ENCODE measurements at regions not wholly inside any gene's neighbourhood (a gene's known extent, or its start where the extent isn't known, plus 50 kb on each side); places are given as distances from the start of the nearest gene placed in this dataset.
"Not testable (repeated sequence)": the region's sequence is repeated elsewhere in the genome, so short reads cannot be mapped to it uniquely, and the experiment has no call there.

DNA sequence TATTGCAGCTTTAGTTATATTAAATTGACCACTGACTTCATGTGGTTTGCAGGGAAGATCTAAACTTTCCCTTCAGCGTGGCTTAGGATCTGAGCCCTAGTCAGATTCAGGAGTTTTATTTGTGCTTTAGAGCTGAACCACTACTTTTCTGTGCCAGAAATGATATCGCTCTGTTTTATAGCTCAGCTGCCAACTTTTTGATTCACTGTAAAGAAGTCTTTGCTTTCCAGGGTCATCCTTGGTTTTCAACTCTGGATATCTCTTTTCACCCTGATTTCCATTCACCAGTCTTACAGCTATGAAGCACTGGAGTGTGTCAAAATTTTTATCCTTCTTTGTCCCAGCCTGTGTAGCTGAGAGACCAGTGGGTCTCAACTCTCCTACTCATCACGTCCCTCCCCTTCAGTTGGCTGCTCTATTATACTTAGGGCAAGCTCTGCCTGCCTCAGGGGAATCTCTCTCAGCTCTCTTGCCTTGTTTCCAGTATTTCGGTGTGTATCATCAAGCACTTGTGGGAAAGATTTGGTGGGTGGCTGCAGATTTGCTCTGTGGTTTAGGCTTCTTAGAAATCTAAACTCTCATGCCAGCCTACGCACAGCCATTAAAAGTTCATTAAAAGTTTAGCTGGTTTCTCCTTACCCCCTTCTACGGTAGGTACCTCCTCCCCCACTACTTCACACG, 425.5 kb downstream of the TENT5A start:
- DNase-seq, result no peak

DNA sequence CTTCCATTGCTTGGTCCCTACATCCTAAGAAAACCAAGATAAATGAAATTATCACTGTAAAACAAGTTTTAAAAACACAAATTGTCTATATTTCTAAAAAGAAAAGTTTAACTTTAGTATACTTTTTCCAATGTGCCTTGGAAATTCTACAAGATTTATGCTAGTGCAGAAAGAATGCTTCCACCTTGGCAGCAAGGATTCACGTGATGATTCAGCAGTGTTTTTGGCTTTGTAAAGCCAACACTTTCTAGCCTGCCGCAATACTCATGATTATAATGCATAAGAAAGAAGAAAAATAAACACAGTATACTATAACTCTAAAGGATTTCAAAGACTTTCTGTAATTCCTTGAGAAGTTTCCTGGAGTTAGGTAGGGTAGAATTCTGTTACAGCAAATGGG, 442.7 kb downstream of the TENT5A start:
- DNase-seq, result no peak

- DNase-seq, result no peak
Measured at GRCh38 chr6:81308577-81309279, 443.8 kb downstream of the TENT5A start.

GRCh38 chr6:81307651-81308214, 444.7 kb downstream of the TENT5A start:
- DNase-seq, result no peak

DNA sequence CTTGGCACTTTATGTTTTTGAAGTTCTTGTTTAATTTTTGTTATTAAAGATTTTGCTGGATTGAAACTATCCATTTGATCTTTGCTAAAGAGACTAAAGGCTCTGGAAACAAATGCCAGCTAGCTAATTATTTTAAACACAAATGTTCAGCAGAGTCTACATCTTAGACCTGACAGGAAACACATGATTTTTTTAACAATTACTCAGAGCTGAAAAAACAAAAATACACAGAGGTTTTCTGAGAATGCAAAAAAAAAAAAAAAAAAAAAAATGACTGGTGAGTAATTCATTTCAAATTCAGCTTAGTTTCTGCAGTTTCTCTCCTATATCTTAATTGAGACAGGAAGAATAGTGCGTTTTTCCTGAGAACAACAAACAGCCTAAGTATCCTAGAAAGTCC, 448.0 kb downstream of the TENT5A start:
- no peak for DNase-seq

DNA sequence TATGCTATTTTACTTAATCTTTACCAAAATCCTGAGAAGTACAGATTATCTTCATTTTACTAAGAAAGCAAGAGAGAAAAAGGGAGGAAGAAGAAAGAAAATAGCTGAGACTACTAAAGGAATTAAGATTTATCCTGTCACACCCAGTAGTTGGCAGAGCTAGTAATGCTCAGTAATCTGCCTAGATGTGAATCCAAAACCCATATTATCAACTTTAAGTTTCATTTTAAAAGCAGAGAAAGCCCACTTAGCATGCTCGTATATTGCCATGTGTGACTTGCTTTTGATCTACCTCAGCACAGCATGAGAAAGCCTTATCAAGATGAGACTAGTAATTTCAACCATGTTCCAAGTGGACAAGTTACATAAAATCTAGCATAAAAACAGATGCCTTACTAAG, 451.5 kb downstream of the TENT5A start:
- DNase-seq, result no peak

DNA sequence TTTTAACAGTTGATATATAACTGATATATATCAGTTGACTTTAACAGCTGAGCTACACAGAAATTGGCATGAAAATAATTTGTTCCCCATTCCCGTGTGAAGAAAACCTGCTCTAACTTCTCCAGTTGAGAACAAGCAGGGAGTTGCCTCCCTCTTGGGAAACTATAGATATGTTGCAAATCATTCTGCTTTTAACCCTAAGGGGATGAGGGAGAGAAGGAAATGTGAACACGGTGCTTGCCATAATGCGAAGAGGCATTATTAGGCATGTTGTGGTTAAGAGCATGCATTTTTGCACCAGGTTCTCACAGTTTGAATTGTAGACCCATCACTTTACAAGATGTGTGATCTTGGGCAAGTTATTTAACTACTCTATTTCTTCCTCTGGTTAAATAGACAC, 453.7 kb downstream of the TENT5A start:
- no peak for DNase-seq

DNA sequence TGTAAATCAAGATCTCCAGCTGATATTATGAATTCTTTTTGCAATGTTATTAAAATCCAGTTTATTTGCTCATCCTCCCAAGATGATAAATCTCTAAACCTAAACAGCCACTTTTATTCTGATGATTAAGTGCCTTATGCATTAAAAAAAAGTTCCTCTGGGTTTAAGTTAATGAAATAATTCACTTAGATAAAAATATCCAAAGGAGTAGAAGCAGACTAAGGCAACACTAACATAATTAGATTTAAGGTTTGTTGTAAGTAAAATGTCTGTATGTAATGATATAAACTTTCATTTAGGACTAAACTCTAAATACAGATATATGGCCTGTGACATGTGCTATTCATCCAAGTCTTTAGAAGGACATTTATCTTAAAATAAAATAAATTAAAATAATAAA, 457.2 kb downstream of the TENT5A start:
- no peak for DNase-seq

DNA sequence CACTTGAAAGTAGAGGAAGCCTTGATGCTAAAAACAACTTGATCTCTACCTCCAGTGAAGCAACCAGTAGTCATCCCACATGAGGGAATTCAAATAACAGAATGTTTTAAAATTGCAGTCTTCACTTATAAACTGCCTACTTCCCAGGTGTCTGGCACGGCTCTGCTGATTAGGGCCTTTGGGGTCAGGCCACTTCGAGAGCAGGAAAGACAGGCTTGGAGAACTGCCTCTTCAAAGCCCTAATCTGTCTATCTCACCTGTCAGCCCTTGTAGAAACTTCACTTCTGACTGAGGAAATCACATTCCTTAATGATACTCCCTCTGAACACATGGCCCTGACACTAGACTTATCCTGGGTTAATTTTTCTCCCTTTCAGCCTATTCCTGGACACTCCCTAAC, 458.6 kb downstream of the TENT5A start:
- DNase-seq, result no peak

GRCh38 chr6:81289229-81289628, 463.3 kb downstream of the TENT5A start:
- DNase-seq, result no peak

- no peak for DNase-seq
Measured at GRCh38 chr6:81265106-81265505, 487.4 kb downstream of the TENT5A start.

- no peak for DNase-seq
Measured at GRCh38 chr6:81263531-81264168, 488.8 kb downstream of the TENT5A start.

DNA sequence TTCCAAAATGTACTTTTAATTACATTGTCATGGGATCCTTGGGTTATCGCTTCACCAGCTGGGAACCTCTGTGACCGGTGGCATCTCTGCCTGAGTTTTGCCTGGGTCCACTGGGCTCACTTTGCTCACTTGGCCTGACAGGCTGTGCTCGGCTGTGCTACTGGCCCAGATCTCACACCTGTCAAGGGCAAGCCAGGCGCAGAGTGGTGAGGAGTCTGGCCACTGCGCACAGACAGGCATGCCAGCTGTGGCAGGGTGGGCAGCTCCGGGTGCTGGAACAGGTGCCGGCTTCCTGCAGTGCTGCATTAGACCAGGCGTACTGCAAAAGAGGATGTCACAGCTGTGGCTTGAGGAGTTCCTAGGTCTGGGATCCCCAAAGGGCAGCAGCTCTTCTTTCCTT, 489.8 kb downstream of the TENT5A start:
- no peak for DNase-seq

DNA sequence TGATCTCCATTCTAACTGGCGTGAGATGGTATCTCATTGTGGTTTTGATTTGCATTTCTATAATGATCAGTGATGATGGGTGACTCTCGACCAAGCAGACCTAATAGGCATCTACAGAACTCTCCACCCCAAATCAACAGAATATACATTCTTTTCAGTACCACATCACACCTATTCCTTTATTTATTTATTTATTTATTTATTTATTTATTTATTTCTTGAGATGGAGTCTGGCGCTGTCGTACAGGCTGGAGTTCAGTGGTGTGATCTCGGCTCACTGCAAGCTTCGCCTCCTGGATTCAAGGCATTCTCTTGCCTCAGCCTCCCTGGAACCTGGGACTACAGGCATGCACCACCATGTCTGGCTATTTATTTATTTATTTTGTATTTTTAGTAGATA, 496.3 kb downstream of the TENT5A start:
- not testable (repeated sequence) for DNase-seq

DNA sequence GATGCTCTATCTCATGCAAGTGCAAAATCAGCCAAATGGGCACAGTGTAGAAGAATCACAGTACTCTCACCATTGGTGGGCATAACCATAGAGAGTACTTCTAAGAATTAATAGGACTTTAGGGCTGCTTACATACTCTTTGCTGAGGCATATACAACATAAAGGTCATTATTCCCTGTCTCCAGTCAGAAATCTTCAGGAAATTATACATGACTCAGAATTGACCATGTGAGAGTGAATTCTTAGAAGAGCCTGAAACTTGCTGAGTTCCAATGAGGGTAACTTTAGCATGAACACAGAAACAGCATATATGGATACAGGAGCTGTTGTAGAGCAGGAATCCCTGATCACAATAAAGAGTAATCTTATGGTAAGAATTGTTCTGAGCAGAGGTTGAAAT, 498.7 kb downstream of the TENT5A start:
- no peak for DNase-seq

DNA sequence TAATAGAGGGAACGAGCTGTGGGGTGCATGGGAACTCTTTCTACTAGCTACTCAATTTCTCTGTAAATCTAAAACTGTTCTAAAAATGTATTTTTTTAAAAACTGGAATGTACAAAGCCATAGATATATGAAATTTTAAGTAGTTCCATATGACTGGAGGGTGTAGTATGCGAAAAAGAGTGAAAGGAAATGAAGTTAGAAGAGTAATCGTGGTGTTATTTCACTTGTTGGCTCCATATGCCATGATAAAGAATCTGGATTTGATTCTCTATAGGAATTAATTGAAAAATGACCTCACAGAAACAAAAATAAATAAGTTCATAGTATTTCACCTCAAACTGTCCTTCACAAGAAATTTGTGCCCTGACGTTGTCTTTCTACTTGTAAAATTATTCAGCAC, 500.2 kb downstream of the TENT5A start:
- no peak for DNase-seq

DNA sequence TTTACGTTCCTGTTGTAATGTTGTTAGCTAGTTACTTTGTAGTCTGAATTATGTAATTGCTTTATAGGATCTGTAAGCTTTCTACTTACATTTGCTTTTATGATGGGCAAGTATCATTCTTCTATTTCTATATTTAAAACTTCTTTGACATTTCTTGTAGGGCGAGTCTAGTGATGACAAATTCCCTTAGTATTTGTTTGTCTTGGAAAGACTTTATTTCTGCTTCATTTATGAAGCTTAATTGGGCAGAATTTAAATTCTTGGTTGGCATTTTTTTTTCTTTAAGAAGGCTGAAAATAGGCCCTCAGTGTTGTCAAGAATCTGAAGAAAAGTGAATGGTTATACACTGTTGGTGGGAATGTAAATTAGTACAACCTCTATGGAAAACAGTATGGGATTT, 506.3 kb downstream of the TENT5A start:
- DNase-seq, result no peak

- DNase-seq, result no peak
Measured at GRCh38 chr6:81242624-81243023, 509.9 kb downstream of the TENT5A start.

DNA sequence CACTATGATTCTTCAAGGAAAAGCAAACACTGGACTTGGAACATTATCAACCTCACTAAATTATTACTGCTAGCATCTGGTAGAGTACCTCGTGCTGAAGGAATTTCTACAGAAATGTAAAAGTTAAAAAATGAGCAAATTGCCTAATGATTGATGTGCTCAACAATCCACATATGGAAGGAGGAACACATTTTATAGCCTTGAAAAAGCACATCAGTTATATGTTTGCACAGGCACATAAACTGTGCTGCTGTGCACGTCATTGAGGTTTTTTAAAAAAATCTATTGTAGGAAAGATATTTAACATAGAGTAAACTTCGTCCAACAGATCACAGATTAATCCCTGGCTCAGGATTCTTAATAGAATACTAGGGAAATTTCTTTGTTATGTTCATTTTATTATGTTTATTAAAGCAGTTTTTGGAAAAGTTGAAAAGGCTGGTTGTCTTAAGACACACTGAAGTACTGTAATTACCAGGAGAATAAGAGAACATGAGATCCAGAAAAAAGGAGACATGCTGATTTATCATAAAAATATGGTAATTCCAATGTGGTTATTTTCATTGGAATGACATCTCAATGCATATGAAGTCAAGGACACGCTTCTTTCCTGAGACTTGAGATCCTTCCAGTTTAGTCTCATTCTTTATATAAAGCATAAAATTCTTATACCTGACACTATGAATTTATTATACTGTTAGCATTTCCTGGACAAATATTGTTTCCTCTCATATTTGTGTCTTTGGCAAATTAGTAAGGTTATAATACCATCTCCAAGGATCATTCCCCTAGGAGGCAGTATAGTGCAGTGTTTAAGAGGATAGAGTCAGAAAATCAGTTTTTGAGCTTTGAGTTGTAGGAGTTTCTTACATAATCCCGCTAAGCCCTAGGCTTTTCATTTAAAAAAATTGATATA, 511.1 kb downstream of the TENT5A start:
- DNase-seq, result peak; percentile 3

DNA sequence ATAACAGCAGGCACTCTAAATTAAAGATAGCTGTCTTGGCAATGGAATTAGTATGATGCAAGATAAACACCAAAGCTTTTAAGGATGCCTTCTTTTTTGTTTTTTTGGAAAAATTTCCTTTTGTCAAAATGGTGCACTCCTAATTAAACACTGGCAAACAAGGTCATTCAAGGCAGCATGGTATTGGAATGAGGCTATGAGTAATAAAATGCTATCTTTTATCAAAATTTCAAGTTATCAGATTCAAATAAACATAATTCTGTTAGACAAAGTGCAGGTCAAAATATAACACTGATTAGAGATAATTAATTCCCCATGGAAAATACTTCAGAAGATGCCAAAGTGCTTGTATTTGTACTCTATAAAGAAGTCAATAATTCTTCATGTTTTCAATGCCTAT, 514.1 kb downstream of the TENT5A start:
- DNase-seq, result no peak

- no peak for DNase-seq
Measured at GRCh38 chr6:81237226-81237625, 515.3 kb downstream of the TENT5A start.

GRCh38 chr6:81235512-81235911, 517.0 kb downstream of the TENT5A start:
- DNase-seq, result no peak

- DNase-seq, result no peak
Measured at GRCh38 chr6:81233990-81234389, 518.5 kb downstream of the TENT5A start.

Measured in NCI-H2029 (cell line).